HEK293T (cell line): ENCODE measurements at regions not wholly inside any gene's neighbourhood (a gene's known extent, or its start where the extent isn't known, plus 50 kb on each side); places are given as distances from the start of the nearest gene placed in this dataset.

ENCODE experiments used
- ARNT ChIP-seq: fragments of 450-650 bp; IDR thresholded peaks from 2 replicates; pipeline ENCODE4 v1.6.1; 2017; ENCODE audit warnings: mild to moderate bottlenecking
- BHLHE40 ChIP-seq: fragments of 450-650 bp; IDR thresholded peaks from 2 replicates; pipeline ENCODE4 v1.6.1; 2016; ENCODE audit warnings: mild to moderate bottlenecking, moderate library complexity, borderline replicate concordance
- CTBP1 ChIP-seq: fragments of 450-650 bp; IDR thresholded peaks from 2 replicates; pipeline ENCODE4 v1.6.1; 2016; ENCODE audit warnings: borderline replicate concordance
- FOXM1 ChIP-seq: fragments of 450-650 bp; IDR thresholded peaks from 2 replicates; pipeline ENCODE4 v1.6.1; 2017; ENCODE audit warnings: mild to moderate bottlenecking, borderline replicate concordance
- HDGF ChIP-seq: fragments of 450-650 bp; IDR thresholded peaks from 2 replicates; pipeline ENCODE4 v1.6.1; 2017; ENCODE audit warnings: antibody characterized with exemption, borderline replicate concordance
- LEF1 ChIP-seq: fragments of 450-650 bp; IDR thresholded peaks from 2 replicates; pipeline ENCODE4 v1.6.1; 2017; ENCODE audit warnings: mild to moderate bottlenecking, borderline replicate concordance
- NFRKB ChIP-seq: fragments of 450-650 bp; IDR thresholded peaks from 2 replicates; pipeline ENCODE4 v1.6.1; 2016; ENCODE audit warnings: mild to moderate bottlenecking, moderate library complexity
- SP1 ChIP-seq: fragments of 450-650 bp; IDR thresholded peaks from 2 replicates; pipeline ENCODE4 v1.6.1; 2017
- TARDBP ChIP-seq: fragments of 450-650 bp; IDR thresholded peaks from 2 replicates; pipeline ENCODE4 v1.6.1; 2016
- ZNF384 ChIP-seq: fragments of 450-650 bp; IDR thresholded peaks from 2 replicates; pipeline ENCODE4 v1.6.1; 2016
- TF ChIP-seq, protein P1 (sequence below): fragments of 450-650 bp; IDR thresholded peaks from 2 replicates; pipeline ENCODE4 v1.6.1; 2016

GRCh38 chr2:8490166-8490721 lies 191.6 kb upstream of the ID2 start:
- TF ChIP-seq BHLHE40 (no peak), CTBP1 (no peak), ZNF384 (no peak), LEF1 (no peak), SP1 (no peak), FOXM1 (no peak), ARNT (no peak), HDGF (no peak), NFRKB (no peak), TARDBP (no peak)
- TF ChIP-seq, protein P1, sequence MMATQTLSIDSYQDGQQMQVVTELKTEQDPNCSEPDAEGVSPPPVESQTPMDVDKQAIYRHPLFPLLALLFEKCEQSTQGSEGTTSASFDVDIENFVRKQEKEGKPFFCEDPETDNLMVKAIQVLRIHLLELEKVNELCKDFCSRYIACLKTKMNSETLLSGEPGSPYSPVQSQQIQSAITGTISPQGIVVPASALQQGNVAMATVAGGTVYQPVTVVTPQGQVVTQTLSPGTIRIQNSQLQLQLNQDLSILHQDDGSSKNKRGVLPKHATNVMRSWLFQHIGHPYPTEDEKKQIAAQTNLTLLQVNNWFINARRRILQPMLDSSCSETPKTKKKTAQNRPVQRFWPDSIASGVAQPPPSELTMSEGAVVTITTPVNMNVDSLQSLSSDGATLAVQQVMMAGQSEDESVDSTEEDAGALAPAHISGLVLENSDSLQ = no peak
